Epithelial cell of proximal tubule (primary cell): ENCODE measurements at regions not wholly inside any gene's neighbourhood (a gene's known extent, or its start where the extent isn't known, plus 50 kb on each side); places are given as distances from the start of the nearest gene placed in this dataset.
"Not testable (repeated sequence)": the region's sequence is repeated elsewhere in the genome, so short reads cannot be mapped to it uniquely, and the experiment has no call there.

ENCODE experiments used
- DNase-seq: peaks from one replicate; pipeline ENCODE4 v3.0.0-alpha.2; 2011; ENCODE audit warnings: low read depth
- H3K4me3 ChIP-seq: 2 replicates; pipeline ENCODE4 v1.5.1; 2011; ENCODE audit warnings: low read depth, mild to moderate bottlenecking, low read length
- CTCF ChIP-seq: conservative IDR thresholded peaks from 2 replicates; pipeline ENCODE4 v1.5.1; 2012; ENCODE audit warnings: low read depth, mild to moderate bottlenecking, low read length

GRCh38 chr4:14347526-14347925 is 654.8 kb upstream of the CPEB2 start:
- no peak for DNase-seq
- no peak overlapping the region for H3K4me3 ChIP-seq
- no peak for TF ChIP-seq CTCF

- H3K4me3 ChIP-seq = no peak overlapping the region
- no peak for DNase-seq
- TF ChIP-seq CTCF = no peak
Observed at GRCh38 chr4:14348506-14348905, 653.8 kb upstream of the CPEB2 start.

GRCh38 chr4:14358544-14359160 is 643.6 kb upstream of the CPEB2 start:
- not testable (repeated sequence) for DNase-seq, H3K4me3 ChIP-seq

DNA sequence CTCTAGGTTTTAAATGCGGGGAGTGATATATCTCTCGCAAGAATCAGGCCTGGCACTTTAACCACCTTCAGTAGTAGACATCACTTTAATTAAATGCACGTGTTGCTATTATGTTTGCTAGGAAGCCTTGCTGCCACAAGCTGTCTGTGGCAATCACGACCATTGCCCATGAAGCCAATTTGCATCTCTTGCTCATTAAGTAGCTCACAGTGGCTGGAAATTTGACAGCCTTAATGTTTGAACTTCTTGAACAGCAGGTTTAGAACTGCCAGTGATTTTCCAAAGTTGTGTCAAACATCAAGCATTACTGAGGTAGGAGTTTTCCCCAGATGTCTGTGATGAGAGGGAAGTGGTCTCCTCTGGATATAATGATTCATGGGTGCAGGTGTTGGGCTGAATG is 642.3 kb upstream of the CPEB2 start:
- no peak overlapping the region for H3K4me3 ChIP-seq
- no peak for DNase-seq
- no peak for TF ChIP-seq CTCF

- H3K4me3 ChIP-seq = no peak overlapping the region
- no peak for TF ChIP-seq CTCF
- no peak for DNase-seq
Observed at GRCh38 chr4:14361084-14361483, 641.2 kb upstream of the CPEB2 start.

DNA sequence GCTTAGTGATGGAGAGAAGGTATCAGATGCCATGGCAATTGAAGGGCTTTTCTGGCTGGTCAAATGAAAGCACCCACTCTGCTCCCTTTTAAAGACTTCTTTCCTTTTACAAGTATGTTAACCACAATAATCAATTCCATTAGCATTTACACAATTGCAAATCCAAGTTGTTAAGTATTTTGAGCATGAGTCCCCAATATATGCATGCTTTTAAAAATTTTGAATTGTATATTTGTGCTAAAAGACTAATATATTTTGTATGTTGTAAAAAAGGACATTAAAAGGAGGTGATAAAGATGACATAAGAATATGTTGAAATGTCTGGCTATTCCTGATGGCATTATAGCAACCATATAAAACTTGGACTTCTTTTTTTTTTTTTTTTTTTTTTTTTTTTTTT is 639.9 kb upstream of the CPEB2 start:
- no peak overlapping the region for H3K4me3 ChIP-seq
- no peak for TF ChIP-seq CTCF
- DNase-seq = no peak

- DNase-seq = no peak
- TF ChIP-seq CTCF = no peak
- no peak overlapping the region for H3K4me3 ChIP-seq
Observed at GRCh38 chr4:14364953-14365536, 637.2 kb upstream of the CPEB2 start.
